Prostate gland (tissue), 2 donors: ENCODE measurements at regions not wholly inside any gene's neighbourhood (a gene's known extent, or its start where the extent isn't known, plus 50 kb on each side); places are given as distances from the start of the nearest gene placed in this dataset.

ENCODE experiments used
- CTCF ChIP-seq, 4 experiments: fragments of 200-600 bp in 2 of 4; fragments of 450-650 bp in 2 of 4; sonication (generic) in 2 of 4; IDR thresholded peaks; 1 replicate in 3 of 4; 2 replicates in 1 of 4; pipeline ENCODE4 v1.5.1; 2016 to 2019; ENCODE audit warnings: antibody characterized with exemption in 4 of 4, mild to moderate bottlenecking in 2 of 4, moderate library complexity in 2 of 4
- POLR2AphosphoS5 ChIP-seq: sonication (generic); formaldehyde crosslinking; IDR thresholded peaks from one replicate; pipeline ENCODE4 v1.6.1; 2017; ENCODE audit warnings: antibody characterized with exemption

DNA sequence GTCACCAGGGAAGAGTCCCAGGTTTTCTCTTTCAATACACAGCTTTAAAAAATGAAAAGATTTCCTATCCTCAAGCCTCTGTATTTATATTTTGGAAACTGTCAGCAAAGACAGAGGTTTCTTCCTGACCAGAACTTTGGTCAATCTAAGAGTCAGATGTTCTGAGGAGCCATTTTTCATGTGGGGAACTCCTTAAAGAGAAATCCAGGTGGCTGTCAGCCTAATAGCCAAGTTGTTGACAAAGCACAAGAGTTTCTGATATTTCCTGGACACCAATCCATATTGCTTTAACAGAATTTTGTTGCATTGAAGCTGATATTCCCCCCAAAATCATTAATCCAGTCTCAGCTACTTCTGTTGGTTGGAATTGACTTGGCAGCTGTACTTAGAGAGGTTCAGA lies 318.6 kb upstream of the NFIA start:
- no peak for TF ChIP-seq CTCF (IDR thresholded peaks at IDR 0.05)
- TF ChIP-seq POLR2AphosphoS5: no peak
